Activated T-helper 17 cell treated with anti-CD3 and anti-CD28 coated beads, Interleukin-2, amount 50 U/mL, for 72 hours (primary cell): ENCODE measurements at regions not wholly inside any gene's neighbourhood (a gene's known extent, or its start where the extent isn't known, plus 50 kb on each side); places are given as distances from the start of the nearest gene placed in this dataset.

ENCODE experiments used
- ATAC-seq: fragments of 150-1000 bp; cut with Tn5 transposase; replicated peaks from 2 replicates; pipeline ENCODE4 v1.10.0; 2021; ENCODE audit warnings: mild to moderate bottlenecking, moderate library complexity
- H3K27ac Mint-ChIP-seq: one replicate; pipeline ENCODE4 v1.8.0; 2022; ENCODE audit warnings: mixed read lengths
- H3K27me3 Mint-ChIP-seq: one replicate; pipeline ENCODE4 v1.8.0; 2022; ENCODE audit warnings: mixed read lengths
- H3K36me3 Mint-ChIP-seq: one replicate; pipeline ENCODE4 v1.8.0; 2022; ENCODE audit warnings: low read depth, mild to moderate bottlenecking, mixed read lengths
- H3K4me1 Mint-ChIP-seq: one replicate; pipeline ENCODE4 v1.8.0; 2022; ENCODE audit warnings: mixed read lengths
- H3K4me3 Mint-ChIP-seq: one replicate; pipeline ENCODE4 v1.8.0; 2022; ENCODE audit warnings: mild to moderate bottlenecking, mixed read lengths
- H3K9me3 Mint-ChIP-seq: one replicate; pipeline ENCODE4 v1.8.0; 2022; ENCODE audit warnings: mixed read lengths

GRCh38 chr2:81084101-81084500 lies 779.5 kb upstream of the LRRTM1 start:
- ATAC-seq: no peak
- no peaks in the 10 kb centered on the region for H3K4me1 Mint-ChIP-seq
- no peaks in the 10 kb centered on the region for H3K36me3 Mint-ChIP-seq
- no peaks in the 10 kb centered on the region for H3K27me3 Mint-ChIP-seq
- no peak overlapping the region for H3K27ac Mint-ChIP-seq
- no peak overlapping the region for H3K4me3 Mint-ChIP-seq
- peaks cover 17% of the 10 kb centered on the region for H3K9me3 Mint-ChIP-seq

- no peaks in the 10 kb centered on the region for H3K36me3 Mint-ChIP-seq
- H3K9me3 Mint-ChIP-seq: peaks cover 19% of the 10 kb centered on the region
- no peaks in the 10 kb centered on the region for H3K4me1 Mint-ChIP-seq
- no peak overlapping the region for H3K27ac Mint-ChIP-seq
- H3K4me3 Mint-ChIP-seq: no peak overlapping the region
- H3K27me3 Mint-ChIP-seq: no peaks in the 10 kb centered on the region
- ATAC-seq: no peak
These were observed 774.1 kb upstream of the LRRTM1 start for GRCh38 chr2:81078631-81079030.

- no peaks in the 10 kb centered on the region for H3K27me3 Mint-ChIP-seq
- peaks cover 18% of the 10 kb centered on the region for H3K9me3 Mint-ChIP-seq
- no peaks in the 10 kb centered on the region for H3K4me1 Mint-ChIP-seq
- ATAC-seq: no peak
- no peak overlapping the region for H3K27ac Mint-ChIP-seq
- no peak overlapping the region for H3K4me3 Mint-ChIP-seq
- H3K36me3 Mint-ChIP-seq: no peaks in the 10 kb centered on the region
These were observed 773.5 kb upstream of the LRRTM1 start for GRCh38 chr2:81078102-81078501.

- H3K27me3 Mint-ChIP-seq: no peaks in the 10 kb centered on the region
- no peak for ATAC-seq
- H3K9me3 Mint-ChIP-seq: peaks cover 18% of the 10 kb centered on the region
- no peak overlapping the region for H3K27ac Mint-ChIP-seq
- no peak overlapping the region for H3K4me3 Mint-ChIP-seq
- H3K36me3 Mint-ChIP-seq: no peaks in the 10 kb centered on the region
- H3K4me1 Mint-ChIP-seq: no peaks in the 10 kb centered on the region
These were observed 772.8 kb upstream of the LRRTM1 start for GRCh38 chr2:81077396-81077795.

- Mint-ChIP-seq H3K4me3 (no peak overlapping the region), H3K27me3 (no peaks in the 10 kb centered on the region), H3K9me3 (peaks cover 18% of the 10 kb centered on the region), H3K4me1 (no peaks in the 10 kb centered on the region), H3K36me3 (no peaks in the 10 kb centered on the region), H3K27ac (no peak overlapping the region)
- no peak for ATAC-seq
These were observed 768.9 kb upstream of the LRRTM1 start for GRCh38 chr2:81073412-81073811.

- Mint-ChIP-seq H3K9me3 (peaks cover 5% of the 10 kb centered on the region), H3K4me1 (no peaks in the 10 kb centered on the region), H3K4me3 (no peak overlapping the region), H3K27ac (no peak overlapping the region), H3K27me3 (no peaks in the 10 kb centered on the region), H3K36me3 (no peaks in the 10 kb centered on the region)
- ATAC-seq: no peak
These were observed 763.6 kb upstream of the LRRTM1 start for GRCh38 chr2:81068144-81068543.

GRCh38 chr2:81061016-81061415 lies 756.5 kb upstream of the LRRTM1 start:
- no peaks in the 10 kb centered on the region for H3K4me1 Mint-ChIP-seq
- H3K4me3 Mint-ChIP-seq: no peak overlapping the region
- H3K36me3 Mint-ChIP-seq: no peaks in the 10 kb centered on the region
- ATAC-seq: no peak
- H3K27ac Mint-ChIP-seq: no peak overlapping the region
- H3K27me3 Mint-ChIP-seq: no peaks in the 10 kb centered on the region
- H3K9me3 Mint-ChIP-seq: peaks cover 18% of the 10 kb centered on the region

- Mint-ChIP-seq H3K4me1 (no peaks in the 10 kb centered on the region), H3K27me3 (no peaks in the 10 kb centered on the region), H3K9me3 (peaks cover 28% of the 10 kb centered on the region), H3K36me3 (no peaks in the 10 kb centered on the region), H3K4me3 (no peak overlapping the region), H3K27ac (no peak overlapping the region)
- no peak for ATAC-seq
These were observed 746.1 kb upstream of the LRRTM1 start for GRCh38 chr2:81050580-81051095.

- Mint-ChIP-seq H3K9me3 (peaks cover 32% of the 10 kb centered on the region), H3K4me1 (no peaks in the 10 kb centered on the region), H3K27ac (no peak overlapping the region), H3K36me3 (no peaks in the 10 kb centered on the region), H3K4me3 (no peak overlapping the region), H3K27me3 (no peaks in the 10 kb centered on the region)
- ATAC-seq: no peak
These were observed 739.1 kb upstream of the LRRTM1 start for GRCh38 chr2:81043681-81044080.

GRCh38 chr2:81007104-81007503 lies 702.6 kb upstream of the LRRTM1 start:
- Mint-ChIP-seq H3K4me1 (no peaks in the 10 kb centered on the region), H3K27ac (no peak overlapping the region), H3K27me3 (no peaks in the 10 kb centered on the region), H3K4me3 (no peak overlapping the region), H3K36me3 (no peaks in the 10 kb centered on the region), H3K9me3 (peaks cover 16% of the 10 kb centered on the region)
- ATAC-seq: no peak

GRCh38 chr2:81002906-81003305 lies 698.4 kb upstream of the LRRTM1 start:
- no peaks in the 10 kb centered on the region for H3K36me3 Mint-ChIP-seq
- H3K27me3 Mint-ChIP-seq: no peaks in the 10 kb centered on the region
- no peak overlapping the region for H3K27ac Mint-ChIP-seq
- ATAC-seq: no peak
- H3K4me1 Mint-ChIP-seq: no peaks in the 10 kb centered on the region
- H3K4me3 Mint-ChIP-seq: no peak overlapping the region
- peaks cover 23% of the 10 kb centered on the region for H3K9me3 Mint-ChIP-seq

- Mint-ChIP-seq H3K4me1 (no peaks in the 10 kb centered on the region), H3K9me3 (peaks cover 25% of the 10 kb centered on the region), H3K27me3 (no peaks in the 10 kb centered on the region), H3K4me3 (no peak overlapping the region), H3K36me3 (no peaks in the 10 kb centered on the region), H3K27ac (no peak overlapping the region)
- ATAC-seq: no peak
These were observed 682.9 kb upstream of the LRRTM1 start for GRCh38 chr2:80987466-80987865.

- H3K27me3 Mint-ChIP-seq: no peaks in the 10 kb centered on the region
- ATAC-seq: no peak
- peaks cover 32% of the 10 kb centered on the region for H3K9me3 Mint-ChIP-seq
- H3K4me3 Mint-ChIP-seq: no peak overlapping the region
- H3K36me3 Mint-ChIP-seq: no peaks in the 10 kb centered on the region
- no peak overlapping the region for H3K27ac Mint-ChIP-seq
- no peaks in the 10 kb centered on the region for H3K4me1 Mint-ChIP-seq
These were observed 665.3 kb upstream of the LRRTM1 start for GRCh38 chr2:80969900-80970299.

- no peaks in the 10 kb centered on the region for H3K4me1 Mint-ChIP-seq
- no peak for ATAC-seq
- H3K27me3 Mint-ChIP-seq: no peaks in the 10 kb centered on the region
- no peak overlapping the region for H3K4me3 Mint-ChIP-seq
- no peak overlapping the region for H3K27ac Mint-ChIP-seq
- H3K36me3 Mint-ChIP-seq: no peaks in the 10 kb centered on the region
- H3K9me3 Mint-ChIP-seq: peaks cover 34% of the 10 kb centered on the region
These were observed 663.9 kb upstream of the LRRTM1 start for GRCh38 chr2:80968450-80968849.

- Mint-ChIP-seq H3K27ac (no peak overlapping the region), H3K36me3 (no peaks in the 10 kb centered on the region), H3K27me3 (no peaks in the 10 kb centered on the region), H3K4me3 (no peak overlapping the region), H3K4me1 (no peaks in the 10 kb centered on the region), H3K9me3 (peaks cover 15% of the 10 kb centered on the region)
- no peak for ATAC-seq
These were observed 643.1 kb upstream of the LRRTM1 start for GRCh38 chr2:80947601-80948130.

- Mint-ChIP-seq H3K27me3 (no peaks in the 10 kb centered on the region), H3K36me3 (no peaks in the 10 kb centered on the region), H3K4me3 (no peak overlapping the region), H3K27ac (no peak overlapping the region), H3K9me3 (peaks cover 18% of the 10 kb centered on the region), H3K4me1 (no peaks in the 10 kb centered on the region)
- no peak for ATAC-seq
These were observed 638.9 kb upstream of the LRRTM1 start for GRCh38 chr2:80943487-80943886.
